Pancreas (tissue), 10 donors: ENCODE measurements at regions not wholly inside any gene's neighbourhood (a gene's known extent, or its start where the extent isn't known, plus 50 kb on each side); places are given as distances from the start of the nearest gene placed in this dataset.

ENCODE experiments used
- ATAC-seq, 4 donors: fragments of 200-7000 bp; cut with Tn5 transposase; one replicate each; pipeline versions ENCODE4 v1.8.0 to v1.9.1; 2020; ENCODE audit warnings: mild to moderate bottlenecking in 4 of 4, moderate library complexity in 4 of 4
- DNase-seq, 6 donors: peaks; one replicate each; pipeline ENCODE4 v3.0.0-alpha.2; 2020
- FAIRE-seq: peaks from 2 replicates; lab custom pipeline; 2012; peaks lifted over from hg19 to GRCh38; lab: Jason Lieb, UNC
- H3K27ac ChIP-seq, 4 donors: fragments of 200-600 bp; sonication (generic); 1 replicate in 3 of 4; 2 replicates in 1 of 4; pipeline versions ENCODE4 v1.5.0 to v1.8.0; 2020
- H3K27me3 ChIP-seq, 4 donors: fragments of 200-600 bp; one replicate each; pipeline ENCODE4 v1.8.0; 2021
- H3K36me3 ChIP-seq, 3 donors: fragments of 200-600 bp; sonication (generic) in 1 of 3; one replicate each; pipeline versions ENCODE4 v1.5.0 to v1.8.0; 2020 to 2021
- H3K4me1 ChIP-seq, 3 donors: fragments of 200-600 bp; one replicate each; pipeline ENCODE4 v1.8.0; 2021
- H3K4me3 ChIP-seq, 4 donors: fragments of 200-600 bp; sonication (generic) in 2 of 4; one replicate each; pipeline versions ENCODE4 v1.5.0 to v1.8.0; 2020 to 2021
- H3K9me3 ChIP-seq, 4 donors: fragments of 200-600 bp; one replicate each; pipeline ENCODE4 v1.8.0; 2021
- WGBS, 2 donors: extraction: QIAGEN DNeasy Blood & Tissue Kit; methylation state at CpG; one replicate each; pipeline ENCODE4 v1.1.7; 2013; 5-methylcytosine and 5-hydroxymethylcytosine counted together
- intact Hi-C, 3 donors: fragments of 100-400 bp; cut with DNase I; formaldehyde crosslinking; loops; one replicate each; pipeline versions ENCODE4 v1.11.1 to v1.14.2; 2022
- TF ChIP-seq, protein P1 (sequence below), 4 donors: fragments of 200-600 bp; sonication (generic) in 3 of 4; IDR thresholded peaks; one replicate each; pipeline versions ENCODE4 v1.5.0 to v1.8.0; 2021; ENCODE audit warnings: antibody characterized with exemption in 4 of 4
- donor health status: healthy with polysubstance abuse.
- donor health status: DM: no; HTN: no; CAD: no; lungs with moderate emphysema.
- donor health status: DM: no; HTN: no; CAD: no.
- donor health status: control.
- donor health status: control.
- donor health status: Bipolar disorder and iron deficiency.
- donor health status: DM: yes; HTN: yes; CAD: no.
- donor health status: DM: no; HTN: no; CAD: no.
- donor health status: DM: no; HTN: no; CAD: no.
- donor health status: DM: yes; HTN: yes; CAD: no.

DNA sequence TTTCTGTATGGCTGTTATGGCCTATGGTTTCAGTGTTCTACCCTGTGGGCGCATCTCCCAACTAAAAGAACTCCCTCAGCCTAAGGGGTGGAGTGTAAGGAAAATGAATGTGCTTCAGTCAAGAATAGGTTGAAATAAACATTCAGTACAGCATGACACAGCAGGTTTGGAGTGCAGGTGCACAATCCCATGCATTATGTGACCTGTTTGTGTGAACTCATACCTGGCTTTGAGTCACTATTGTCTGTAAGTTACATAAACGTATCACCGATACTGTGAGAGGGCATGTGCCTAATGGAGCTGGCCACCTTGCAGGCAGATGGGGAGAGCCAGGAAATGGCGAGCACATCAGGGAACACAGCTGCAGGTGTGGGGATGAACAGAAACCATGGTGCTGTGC lies 216.0 kb downstream of the DSEL start:
- no peak for ATAC-seq
- TF ChIP-seq, protein P1, sequence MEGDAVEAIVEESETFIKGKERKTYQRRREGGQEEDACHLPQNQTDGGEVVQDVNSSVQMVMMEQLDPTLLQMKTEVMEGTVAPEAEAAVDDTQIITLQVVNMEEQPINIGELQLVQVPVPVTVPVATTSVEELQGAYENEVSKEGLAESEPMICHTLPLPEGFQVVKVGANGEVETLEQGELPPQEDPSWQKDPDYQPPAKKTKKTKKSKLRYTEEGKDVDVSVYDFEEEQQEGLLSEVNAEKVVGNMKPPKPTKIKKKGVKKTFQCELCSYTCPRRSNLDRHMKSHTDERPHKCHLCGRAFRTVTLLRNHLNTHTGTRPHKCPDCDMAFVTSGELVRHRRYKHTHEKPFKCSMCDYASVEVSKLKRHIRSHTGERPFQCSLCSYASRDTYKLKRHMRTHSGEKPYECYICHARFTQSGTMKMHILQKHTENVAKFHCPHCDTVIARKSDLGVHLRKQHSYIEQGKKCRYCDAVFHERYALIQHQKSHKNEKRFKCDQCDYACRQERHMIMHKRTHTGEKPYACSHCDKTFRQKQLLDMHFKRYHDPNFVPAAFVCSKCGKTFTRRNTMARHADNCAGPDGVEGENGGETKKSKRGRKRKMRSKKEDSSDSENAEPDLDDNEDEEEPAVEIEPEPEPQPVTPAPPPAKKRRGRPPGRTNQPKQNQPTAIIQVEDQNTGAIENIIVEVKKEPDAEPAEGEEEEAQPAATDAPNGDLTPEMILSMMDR (IDR thresholded peaks at IDR 0.05) = no peak
- no peaks in the 10 kb centered on the region for H3K36me3 ChIP-seq
- no peak for FAIRE-seq
- no peak overlapping the region for H3K27ac ChIP-seq
- 81 to 90% methylated on average over 4 of the region's 4 CpGs for WGBS, 2 donors
- H3K4me1 ChIP-seq = no peaks in the 10 kb centered on the region
- no peak overlapping the region for H3K4me3 ChIP-seq
- H3K9me3 ChIP-seq = no peaks in the 10 kb centered on the region
- DNase-seq = no peak
- H3K27me3 ChIP-seq = no peaks in the 10 kb centered on the region
- intact Hi-C loops = no loop called here

DNA sequence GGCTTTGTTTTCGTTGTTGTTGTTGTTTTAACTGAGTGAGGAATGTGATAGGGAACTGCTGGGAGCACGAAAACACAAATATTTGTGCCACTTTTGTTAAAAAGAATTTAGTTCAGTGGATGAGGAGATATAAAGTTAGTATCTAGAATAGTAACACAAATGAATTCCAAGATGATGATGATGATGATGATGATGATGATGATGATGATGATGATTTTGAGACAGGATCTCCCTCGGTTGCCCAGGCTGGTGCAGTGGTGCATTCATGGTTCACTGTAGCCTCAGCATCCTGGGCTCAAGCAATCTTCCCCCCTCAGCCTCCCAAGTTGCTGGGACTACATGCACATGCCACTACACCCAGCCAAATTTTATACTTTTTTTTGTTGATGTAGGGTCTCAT lies 223.7 kb downstream of the DSEL start:
- intact Hi-C loops = no loop called here
- FAIRE-seq (no peak), ATAC-seq (no peak), DNase-seq (no peak)
- no peak overlapping the region for H3K4me3 ChIP-seq
- TF ChIP-seq, protein P1 (IDR thresholded peaks at IDR 0.05) = no peak
- H3K27ac ChIP-seq = no peak overlapping the region
- H3K36me3 ChIP-seq = no peaks in the 10 kb centered on the region
- 50 to 55% methylated on average over 3 of the region's 3 CpGs for WGBS, 2 donors
- no peaks in the 10 kb centered on the region for H3K4me1 ChIP-seq
- H3K27me3 ChIP-seq = no peaks in the 10 kb centered on the region
- H3K9me3 ChIP-seq = no peaks in the 10 kb centered on the region

DNA sequence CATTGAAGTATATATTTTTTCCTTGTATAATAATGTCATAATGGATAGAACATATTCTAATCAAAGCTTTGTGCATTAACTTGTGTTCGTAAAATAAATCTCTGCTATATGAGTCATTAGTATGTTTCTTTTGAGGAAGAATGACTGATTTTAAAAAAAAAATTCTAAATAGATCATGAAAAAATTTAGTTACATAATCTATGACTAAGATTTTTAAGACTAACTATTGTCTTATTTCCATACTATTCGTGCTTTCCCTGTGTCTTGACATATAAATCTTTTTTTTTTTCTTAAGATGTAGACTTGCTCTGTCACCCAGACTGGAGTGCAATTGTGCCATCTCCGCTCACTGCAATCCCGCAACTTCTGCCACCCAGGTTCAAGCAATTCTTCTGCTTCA lies 226.1 kb downstream of the DSEL start:
- no peak for DNase-seq
- Histone ChIP-seq H3K36me3 (no peaks in the 10 kb centered on the region), H3K9me3 (no peaks in the 10 kb centered on the region), H3K4me1 (no peaks in the 10 kb centered on the region), H3K4me3 (no peak overlapping the region), H3K27me3 (no peaks in the 10 kb centered on the region), H3K27ac (no peak overlapping the region)
- TF ChIP-seq, protein P1 (IDR thresholded peaks at IDR 0.05) = no peak
- 67 to 80% methylated on average over 4 of the region's 4 CpGs for WGBS, 2 donors
- FAIRE-seq = no peak
- no peak for ATAC-seq
- intact Hi-C loops = no loop called here

DNA sequence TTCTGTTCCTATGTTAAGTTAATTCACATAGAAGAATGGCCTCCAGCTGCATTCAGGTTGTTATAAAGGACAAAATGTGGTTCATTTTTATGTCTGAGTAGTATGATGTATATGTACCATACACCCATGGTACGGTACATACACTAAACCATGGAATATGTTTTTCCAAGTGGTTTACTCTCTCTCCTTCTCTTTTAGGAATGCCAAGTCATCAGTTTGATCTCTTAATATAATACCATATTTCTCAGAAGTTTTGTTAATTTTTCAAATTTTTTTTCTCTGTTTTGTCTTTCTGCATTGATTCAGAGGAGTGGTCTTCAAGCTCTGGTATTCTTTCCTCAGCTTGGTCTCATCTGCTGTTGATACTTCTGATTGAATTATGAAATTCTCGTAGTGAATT lies 230.9 kb downstream of the DSEL start:
- FAIRE-seq = no peak
- no peak overlapping the region for H3K4me3 ChIP-seq
- no peaks in the 10 kb centered on the region for H3K9me3 ChIP-seq
- no peaks in the 10 kb centered on the region for H3K36me3 ChIP-seq
- no peaks in the 10 kb centered on the region for H3K27me3 ChIP-seq
- intact Hi-C loops = no loop called here
- H3K4me1 ChIP-seq = no peaks in the 10 kb centered on the region
- 59 to 74% methylated on average over 2 of the region's 2 CpGs for WGBS, 2 donors
- H3K27ac ChIP-seq = no peak overlapping the region
- no peak for DNase-seq
- ATAC-seq = no peak
- TF ChIP-seq, protein P1 (IDR thresholded peaks at IDR 0.05) = no peak

DNA sequence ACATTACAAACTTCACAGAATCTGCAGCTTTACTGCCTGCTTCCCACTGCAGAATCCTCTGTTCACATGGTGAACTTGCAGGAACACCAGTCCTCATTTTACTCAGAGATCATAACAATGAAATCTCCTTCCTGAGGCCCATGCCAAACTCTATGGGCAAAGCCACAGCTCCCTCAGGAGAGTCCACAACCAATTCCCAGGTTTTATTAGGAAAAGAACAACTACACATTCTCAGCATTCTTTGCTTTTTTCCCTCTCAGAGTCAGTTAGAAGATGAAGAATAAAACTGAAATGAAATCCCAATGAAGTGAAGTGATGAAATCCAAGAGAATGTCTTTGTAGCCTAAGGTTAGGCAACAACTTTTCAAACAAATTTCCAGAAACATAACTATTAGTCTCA lies 233.7 kb downstream of the DSEL start:
- intact Hi-C loops = no loop called here
- ATAC-seq (no peak), DNase-seq (no peak)

More for the DNA sequence above, 233.7 kb downstream of the DSEL start:
- TF ChIP-seq, protein P1 (IDR thresholded peaks at IDR 0.05) = no peak
- no peak for FAIRE-seq
- no peaks in the 10 kb centered on the region for H3K9me3 ChIP-seq
- H3K27me3 ChIP-seq = no peaks in the 10 kb centered on the region
- H3K4me3 ChIP-seq = no peak overlapping the region
- H3K4me1 ChIP-seq = no peaks in the 10 kb centered on the region
- H3K27ac ChIP-seq = no peak overlapping the region
- no peaks in the 10 kb centered on the region for H3K36me3 ChIP-seq
